Ishikawa (cell line): ENCODE measurements at regions not wholly inside any gene's neighbourhood (a gene's known extent, or its start where the extent isn't known, plus 50 kb on each side); places are given as distances from the start of the nearest gene placed in this dataset.

Source experiments
- CREB1 ChIP-seq: IDR thresholded peaks from 2 replicates; pipeline ENCODE4 v1.6.1; 2012; ENCODE audit warnings: low read depth
- FOXM1 ChIP-seq: IDR thresholded peaks from 2 replicates; pipeline ENCODE4 v1.6.1; 2012; ENCODE audit warnings: low read depth, borderline replicate concordance
- MAX ChIP-seq: IDR thresholded peaks from 2 replicates; pipeline ENCODE4 v1.6.1; 2012
- NFIC ChIP-seq: IDR thresholded peaks from 2 replicates; pipeline ENCODE4 v1.6.1; 2012
- REST ChIP-seq: IDR thresholded peaks from 2 replicates; pipeline ENCODE4 v1.6.1; 2012; ENCODE audit warnings: low read depth, mild to moderate bottlenecking
- TAF1 ChIP-seq: IDR thresholded peaks from 2 replicates; pipeline ENCODE4 v1.6.1; 2012; ENCODE audit warnings: low read depth, mild to moderate bottlenecking
- YY1 ChIP-seq: IDR thresholded peaks from 2 replicates; pipeline ENCODE4 v1.6.1; 2012; ENCODE audit warnings: low read depth

GRCh38 chr10:126842356-126842755 lies 62.9 kb upstream of the DOCK1 start:
- TF ChIP-seq MAX (no peak), CREB1 (no peak), NFIC (no peak), YY1 (no peak), REST (no peak), TAF1 (no peak), FOXM1 (no peak)
